Cardiac muscle cell (in vitro differentiated cells and primary cell): ENCODE measurements at regions not wholly inside any gene's neighbourhood (a gene's known extent, or its start where the extent isn't known, plus 50 kb on each side); places are given as distances from the start of the nearest gene placed in this dataset.

Experiments
- DNase-seq, 2 donors: peaks; one replicate each; pipeline versions ENCODE4 v3.0.0 to v3.0.0-alpha.2; 2010 to 2017; ENCODE audit warnings: low read depth in 1 of 2, low spot score in 1 of 2
- H3K27ac ChIP-seq: fragments of 200-600 bp; sonication (generic); 2 replicates; pipeline ENCODE4 v1.5.1; 2016
- H3K27me3 ChIP-seq: fragments of 200-600 bp; sonication (generic); 2 replicates; pipeline ENCODE4 v1.6.0; 2016; ENCODE audit warnings: control low read depth
- H3K36me3 ChIP-seq: fragments of 200-600 bp; sonication (generic); 2 replicates; pipeline ENCODE4 v1.5.1; 2016; ENCODE audit warnings: control low read depth
- H3K4me1 ChIP-seq: fragments of 200-600 bp; sonication (generic); 2 replicates; pipeline ENCODE4 v1.8.1; 2017; ENCODE audit warnings: low read depth, mild to moderate bottlenecking, mixed run types
- H3K4me3 ChIP-seq: fragments of 200-600 bp; sonication (generic); 2 replicates; pipeline ENCODE4 v1.5.1; 2016; ENCODE audit warnings: mild to moderate bottlenecking
- H3K9me3 ChIP-seq: fragments of 200-600 bp; sonication (generic); 2 replicates; pipeline ENCODE4 v1.5.1; 2017; ENCODE audit warnings: low read depth, mild to moderate bottlenecking, control low read depth
- CTCF ChIP-seq: IDR thresholded peaks from 2 replicates; pipeline ENCODE4 v1.5.1; 2012; ENCODE audit warnings: low read depth, mild to moderate bottlenecking, low read length

GRCh38 chr6:66848244-66848953 lies 1141.4 kb upstream of the EYS start:
- no peak for TF ChIP-seq CTCF
- Histone ChIP-seq H3K4me3 (no peak overlapping the region), H3K9me3 (no peaks in the 10 kb centered on the region), H3K4me1 (no peaks in the 10 kb centered on the region), H3K27ac (no peak overlapping the region), H3K27me3 (no peaks in the 10 kb centered on the region), H3K36me3 (no peaks in the 10 kb centered on the region)
- DNase-seq: no peak

GRCh38 chr6:66838764-66839163 lies 1131.7 kb upstream of the EYS start:
- no peak for DNase-seq
- H3K27ac ChIP-seq: no peak overlapping the region
- H3K4me1 ChIP-seq: no peaks in the 10 kb centered on the region
- no peak overlapping the region for H3K4me3 ChIP-seq
- no peaks in the 10 kb centered on the region for H3K27me3 ChIP-seq
- H3K36me3 ChIP-seq: no peaks in the 10 kb centered on the region
- TF ChIP-seq CTCF: no peak
- H3K9me3 ChIP-seq: no peaks in the 10 kb centered on the region

GRCh38 chr6:66825539-66825938 lies 1118.5 kb upstream of the EYS start:
- no peak for TF ChIP-seq CTCF
- no peaks in the 10 kb centered on the region for H3K4me1 ChIP-seq
- no peak overlapping the region for H3K4me3 ChIP-seq
- H3K27ac ChIP-seq: no peak overlapping the region
- H3K9me3 ChIP-seq: no peaks in the 10 kb centered on the region
- no peaks in the 10 kb centered on the region for H3K27me3 ChIP-seq
- no peaks in the 10 kb centered on the region for H3K36me3 ChIP-seq
- no peak for DNase-seq

GRCh38 chr6:66814156-66814555 lies 1107.1 kb upstream of the EYS start:
- Histone ChIP-seq H3K36me3 (no peaks in the 10 kb centered on the region), H3K27ac (no peak overlapping the region), H3K9me3 (no peaks in the 10 kb centered on the region), H3K27me3 (no peaks in the 10 kb centered on the region), H3K4me1 (no peaks in the 10 kb centered on the region), H3K4me3 (no peak overlapping the region)
- TF ChIP-seq CTCF: no peak
- DNase-seq: no peak

GRCh38 chr6:66808771-66809170 lies 1101.7 kb upstream of the EYS start:
- Histone ChIP-seq H3K9me3 (no peaks in the 10 kb centered on the region), H3K4me1 (no peaks in the 10 kb centered on the region), H3K27ac (no peak overlapping the region), H3K4me3 (no peak overlapping the region), H3K27me3 (no peaks in the 10 kb centered on the region), H3K36me3 (no peaks in the 10 kb centered on the region)
- TF ChIP-seq CTCF: no peak
- no peak for DNase-seq
